ENCODE measurements at regions not wholly inside any gene's neighbourhood (a gene's known extent, or its start where the extent isn't known, plus 50 kb on each side); places are given as distances from the start of the nearest gene placed in this dataset.

DNA sequence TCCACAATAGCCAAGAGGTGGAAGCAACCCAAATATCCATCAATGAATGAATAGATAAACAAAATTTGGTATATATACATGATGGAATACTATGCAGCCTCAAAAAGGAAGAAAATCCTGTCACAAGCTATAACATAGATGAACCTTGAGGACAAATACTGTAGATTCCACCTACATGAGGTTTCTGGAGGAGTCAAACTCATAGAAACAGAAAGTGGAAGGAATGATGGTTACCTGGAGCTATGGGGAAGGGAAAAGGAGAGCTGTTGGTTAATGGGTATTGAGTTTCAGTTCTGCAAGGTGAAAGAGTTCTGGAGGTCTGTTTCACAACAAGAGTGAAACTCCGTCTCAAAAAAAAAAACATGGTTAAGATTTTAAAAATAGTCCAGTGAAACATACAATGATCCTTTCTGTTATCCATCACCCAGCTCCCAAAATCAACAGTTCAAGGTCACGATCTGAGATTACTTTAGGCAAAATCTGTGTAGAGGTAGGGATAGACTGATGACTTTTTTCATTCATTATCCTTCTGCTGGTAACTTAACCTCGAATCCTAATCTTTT, 80.8 kb upstream of the HNRNPU start:
- TF ChIP-seq POLR2AphosphoS5 (IDR thresholded peaks at IDR 0.05; ENCODE audit: insufficient read depth, low read depth, low read length): no peak
- TF ChIP-seq, protein P1, sequence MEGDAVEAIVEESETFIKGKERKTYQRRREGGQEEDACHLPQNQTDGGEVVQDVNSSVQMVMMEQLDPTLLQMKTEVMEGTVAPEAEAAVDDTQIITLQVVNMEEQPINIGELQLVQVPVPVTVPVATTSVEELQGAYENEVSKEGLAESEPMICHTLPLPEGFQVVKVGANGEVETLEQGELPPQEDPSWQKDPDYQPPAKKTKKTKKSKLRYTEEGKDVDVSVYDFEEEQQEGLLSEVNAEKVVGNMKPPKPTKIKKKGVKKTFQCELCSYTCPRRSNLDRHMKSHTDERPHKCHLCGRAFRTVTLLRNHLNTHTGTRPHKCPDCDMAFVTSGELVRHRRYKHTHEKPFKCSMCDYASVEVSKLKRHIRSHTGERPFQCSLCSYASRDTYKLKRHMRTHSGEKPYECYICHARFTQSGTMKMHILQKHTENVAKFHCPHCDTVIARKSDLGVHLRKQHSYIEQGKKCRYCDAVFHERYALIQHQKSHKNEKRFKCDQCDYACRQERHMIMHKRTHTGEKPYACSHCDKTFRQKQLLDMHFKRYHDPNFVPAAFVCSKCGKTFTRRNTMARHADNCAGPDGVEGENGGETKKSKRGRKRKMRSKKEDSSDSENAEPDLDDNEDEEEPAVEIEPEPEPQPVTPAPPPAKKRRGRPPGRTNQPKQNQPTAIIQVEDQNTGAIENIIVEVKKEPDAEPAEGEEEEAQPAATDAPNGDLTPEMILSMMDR (IDR thresholded peaks at IDR 0.05; ENCODE audit: extremely low read depth in 1 of 2, insufficient read depth in 1 of 2, low read depth in 1 of 2, low read length in 2 of 2): no peak
- no peak for TF ChIP-seq POLR2A (IDR thresholded peaks at IDR 0.05; ENCODE audit: low read depth, low read length)
- TF ChIP-seq JUN (IDR thresholded peaks at IDR 0.05; ENCODE audit: borderline replicate concordance, insufficient read depth, insufficient read length, low read depth): no peak
- no peak for TF ChIP-seq MYC (IDR thresholded peaks at IDR 0.05; ENCODE audit: low read depth, low read length)
- TF ChIP-seq EZH2 (IDR thresholded peaks at IDR 0.05; ENCODE audit: borderline replicate concordance, low read depth, low read length, severe bottlenecking): no peak
- TF ChIP-seq, protein P2, sequence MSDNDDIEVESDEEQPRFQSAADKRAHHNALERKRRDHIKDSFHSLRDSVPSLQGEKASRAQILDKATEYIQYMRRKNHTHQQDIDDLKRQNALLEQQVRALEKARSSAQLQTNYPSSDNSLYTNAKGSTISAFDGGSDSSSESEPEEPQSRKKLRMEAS (IDR thresholded peaks at IDR 0.05; ENCODE audit: insufficient read depth, insufficient read length): no peak
